EL (cell line): ENCODE measurements at regions not wholly inside any gene's neighbourhood (a gene's known extent, or its start where the extent isn't known, plus 50 kb on each side); places are given as distances from the start of the nearest gene placed in this dataset.
"Not testable (repeated sequence)": the region's sequence is repeated elsewhere in the genome, so short reads cannot be mapped to it uniquely, and the experiment has no call there.

Experiments
- DNase-seq: peaks from one replicate; pipeline ENCODE4 v3.0.0-alpha.2; 2016

DNA sequence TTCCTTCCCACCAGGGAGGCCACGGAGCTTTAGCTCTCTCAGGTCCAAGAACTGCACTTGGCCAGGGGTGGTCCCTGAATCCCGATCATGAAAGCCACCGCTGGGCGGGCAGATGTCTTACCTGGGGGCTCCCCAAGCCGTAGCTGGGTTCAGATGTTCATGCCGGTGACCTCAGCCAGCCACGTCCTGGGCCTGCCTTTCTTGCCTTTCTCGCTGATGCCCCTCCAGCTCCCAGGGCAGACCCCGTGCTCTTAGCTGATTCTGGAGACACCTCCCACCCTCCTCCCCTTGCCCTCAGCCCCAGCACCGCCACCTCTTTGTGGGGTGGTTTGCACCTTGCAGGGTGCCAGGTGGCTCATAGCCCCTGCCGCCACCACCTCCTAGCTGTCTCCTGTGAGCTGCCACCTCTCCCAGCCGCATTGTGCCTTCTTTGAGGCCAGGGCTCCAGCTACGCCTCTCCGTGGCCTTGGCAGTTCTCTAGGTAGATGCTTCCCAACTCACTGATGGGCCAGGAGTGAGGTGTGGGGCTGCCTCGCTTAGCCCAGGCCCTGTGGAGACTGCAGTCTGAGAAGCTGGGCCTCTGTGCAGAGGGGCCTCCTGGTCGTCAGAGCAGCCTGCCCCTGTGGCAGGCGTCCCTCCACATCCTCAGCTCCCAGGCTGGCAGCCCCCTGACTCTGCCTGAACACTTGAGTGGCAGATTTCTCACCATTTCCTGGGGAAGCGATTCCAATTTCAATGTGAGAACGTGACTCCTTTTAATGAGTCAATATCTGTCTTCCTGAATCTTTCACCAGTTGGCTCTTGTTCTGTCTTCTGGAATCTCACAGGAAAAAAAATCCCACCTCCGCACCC lies 97.6 kb upstream of the B3GAT1 start:
- no peak for DNase-seq

DNA sequence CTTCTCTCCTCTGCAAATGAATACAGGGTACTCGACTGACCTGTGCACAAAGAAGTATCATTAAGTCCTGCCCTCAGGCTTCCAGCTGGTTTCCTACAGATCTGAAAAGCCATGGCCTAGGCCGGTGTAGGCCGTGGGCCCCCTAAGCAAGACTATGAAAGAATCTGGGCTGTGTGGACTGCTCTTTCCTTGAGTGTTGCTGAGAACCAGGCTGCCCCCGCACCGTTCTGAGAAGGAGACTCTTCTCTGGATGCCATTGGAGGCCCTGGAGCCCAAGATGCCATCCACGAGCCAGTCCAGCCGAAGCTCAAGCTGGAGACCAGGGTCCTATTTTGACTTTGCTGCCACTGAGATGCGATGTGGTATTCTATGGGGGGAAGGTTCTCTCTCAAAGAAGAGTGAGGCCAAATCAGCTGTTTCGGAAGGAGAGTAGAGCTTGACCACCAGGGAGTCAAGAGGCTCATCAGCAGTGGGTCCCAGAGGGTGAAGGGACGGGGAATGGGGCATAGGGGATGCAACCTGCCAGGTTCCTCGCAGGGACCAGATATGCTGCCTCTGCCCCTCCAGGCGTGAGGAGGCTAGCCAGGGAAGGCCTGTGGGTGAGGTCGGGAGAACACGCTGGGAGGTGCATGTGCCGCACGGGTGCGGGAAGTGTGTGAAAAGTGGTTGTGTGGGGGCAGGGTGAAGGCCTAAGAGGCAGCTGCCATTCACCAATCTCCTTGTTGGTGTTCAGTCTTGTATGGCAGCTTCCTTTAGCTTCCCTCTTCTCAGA lies 96.4 kb upstream of the B3GAT1 start:
- no peak for DNase-seq

GRCh38 chr11:134506046-134506445 lies 94.0 kb upstream of the B3GAT1 start:
- DNase-seq = no peak

DNA sequence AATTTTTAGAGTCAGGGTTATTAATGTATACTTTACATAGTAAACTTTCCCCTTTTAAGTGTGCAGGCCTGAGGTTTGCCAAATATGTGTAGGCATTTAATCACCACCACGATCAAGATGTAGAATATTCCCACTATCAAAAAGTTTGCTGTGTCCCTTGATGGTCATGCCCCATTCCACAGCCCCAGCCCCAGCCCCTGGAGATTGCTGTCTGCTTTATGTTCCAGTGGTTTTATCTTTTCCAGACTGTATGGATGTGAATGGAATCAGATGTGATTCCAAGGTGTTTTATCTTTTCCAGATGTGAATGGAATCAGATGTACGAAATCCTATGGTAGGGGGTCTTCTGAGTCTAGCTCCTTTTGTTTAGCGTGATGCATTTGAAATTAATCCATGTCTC lies 93.1 kb upstream of the B3GAT1 start:
- DNase-seq = no peak

DNA sequence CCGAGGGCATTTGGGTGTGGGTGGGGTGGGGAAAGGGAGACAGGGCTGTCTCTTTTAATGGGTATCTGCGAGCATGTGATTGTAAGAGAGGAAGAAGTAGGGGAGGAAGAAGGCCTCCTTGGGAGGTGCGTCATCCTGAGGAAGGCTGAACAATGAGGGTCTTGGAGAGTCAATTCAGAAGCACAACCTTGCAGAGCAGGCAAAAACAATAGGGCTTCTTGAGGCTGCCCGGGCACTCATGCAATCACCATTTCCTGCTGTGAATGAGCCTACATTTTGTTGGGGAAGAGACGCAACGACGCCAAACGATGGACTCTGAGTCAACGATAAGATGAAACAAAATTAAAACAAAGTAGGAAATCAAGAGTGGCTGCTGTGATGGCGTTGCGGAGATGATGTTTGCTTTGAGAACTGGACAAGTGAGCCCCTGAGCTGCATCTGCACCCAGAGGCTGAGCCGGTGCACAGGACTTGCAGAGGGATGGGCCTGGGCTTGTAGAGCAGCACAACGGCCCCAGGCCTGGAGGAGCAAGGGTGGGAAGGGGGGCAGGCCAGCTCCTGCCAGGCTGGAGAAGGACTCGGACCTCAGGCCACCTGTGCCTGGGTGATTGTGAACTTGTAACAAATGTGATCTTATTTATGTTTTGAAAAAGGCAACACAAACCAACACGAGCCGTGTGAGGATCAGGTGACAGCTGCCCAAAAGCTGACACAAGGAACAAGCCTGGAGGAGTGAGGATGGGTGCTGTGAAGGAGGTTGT lies 92.3 kb upstream of the B3GAT1 start:
- no peak for DNase-seq

DNA sequence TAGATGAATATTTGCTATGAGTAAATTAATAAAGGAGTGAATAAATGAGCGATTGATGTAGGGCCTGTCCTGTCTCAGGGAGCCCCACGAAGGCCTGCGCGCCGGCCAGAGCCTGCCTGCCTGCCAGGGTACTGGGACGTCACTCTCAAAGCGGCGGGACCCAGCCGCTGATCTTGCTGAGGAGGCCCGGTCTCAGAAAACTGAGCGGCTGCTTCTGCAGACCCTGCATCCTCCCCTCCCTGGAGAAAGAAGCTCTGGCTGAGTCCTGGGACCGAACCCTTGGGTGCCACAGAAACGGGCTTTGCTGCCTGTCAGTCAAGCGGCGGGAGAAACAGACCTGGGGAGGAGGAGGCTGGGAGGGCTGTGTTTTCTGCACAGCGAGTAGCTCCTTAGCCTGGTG lies 91.6 kb upstream of the B3GAT1 start:
- no peak for DNase-seq

DNA sequence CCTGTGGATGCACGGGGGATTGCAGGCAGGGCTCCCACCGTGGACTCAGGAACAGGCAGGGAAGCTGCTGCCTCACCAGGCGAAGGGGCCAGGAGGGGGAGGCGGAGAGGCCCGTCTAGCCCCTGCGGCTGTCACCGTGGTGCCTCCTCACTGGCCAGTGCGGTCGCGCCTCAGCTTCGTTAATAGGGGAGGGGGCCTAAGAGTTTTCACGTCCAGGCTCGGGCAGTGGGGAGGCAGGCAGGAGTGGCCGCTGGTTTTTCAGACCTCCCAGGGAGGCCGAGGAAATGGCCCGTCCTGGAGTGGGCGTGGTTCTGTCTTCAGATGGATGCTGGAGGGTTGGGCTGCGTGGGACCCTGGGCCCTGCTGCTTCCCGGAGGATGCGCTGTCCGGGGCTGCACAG lies 91.1 kb upstream of the B3GAT1 start:
- DNase-seq = no peak

DNA sequence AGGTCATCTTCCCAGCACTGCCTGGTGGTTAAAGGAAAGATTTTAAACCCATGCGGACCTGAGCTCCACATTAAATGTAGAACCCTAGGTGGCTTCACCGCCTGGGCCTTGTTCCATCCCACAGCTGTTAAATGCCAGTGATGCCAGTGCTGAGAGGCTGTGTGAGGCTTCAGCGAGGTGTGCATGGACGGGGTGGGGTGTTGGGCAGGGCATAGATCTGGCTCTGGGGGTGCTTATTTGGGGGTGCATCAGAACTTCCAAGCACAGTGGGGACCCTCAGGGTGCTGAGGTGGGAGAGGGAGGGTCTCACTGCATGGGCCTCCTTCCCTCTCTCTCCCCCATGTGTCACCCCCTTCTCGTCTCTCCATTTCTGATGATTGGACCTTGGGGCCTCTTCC lies 90.1 kb upstream of the B3GAT1 start:
- DNase-seq = no peak

- no peak for DNase-seq
These were observed 89.5 kb upstream of the B3GAT1 start for GRCh38 chr11:134501406-134502152.

GRCh38 chr11:134500621-134501020 lies 88.6 kb upstream of the B3GAT1 start:
- no peak for DNase-seq

DNA sequence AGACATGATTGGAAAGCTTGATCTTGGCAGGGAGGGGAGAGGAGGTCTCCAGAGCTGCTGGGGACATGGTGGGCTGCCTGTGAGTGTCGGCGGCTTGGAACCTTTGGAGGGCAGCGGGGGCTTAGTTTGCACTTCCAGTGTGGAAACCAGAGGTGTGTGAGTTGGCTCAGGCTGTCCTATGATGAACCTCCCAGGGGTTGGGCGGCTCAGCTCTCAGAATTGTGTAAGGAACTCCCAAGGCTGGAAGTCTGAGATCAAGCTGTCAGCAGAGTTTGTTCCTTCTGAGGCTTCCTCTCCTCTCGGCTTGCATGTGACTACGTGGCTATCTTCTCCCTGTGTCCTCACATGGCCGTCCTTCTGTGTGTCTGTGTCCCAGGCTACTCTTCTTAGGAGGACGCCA lies 87.9 kb upstream of the B3GAT1 start:
- no peak for DNase-seq

DNA sequence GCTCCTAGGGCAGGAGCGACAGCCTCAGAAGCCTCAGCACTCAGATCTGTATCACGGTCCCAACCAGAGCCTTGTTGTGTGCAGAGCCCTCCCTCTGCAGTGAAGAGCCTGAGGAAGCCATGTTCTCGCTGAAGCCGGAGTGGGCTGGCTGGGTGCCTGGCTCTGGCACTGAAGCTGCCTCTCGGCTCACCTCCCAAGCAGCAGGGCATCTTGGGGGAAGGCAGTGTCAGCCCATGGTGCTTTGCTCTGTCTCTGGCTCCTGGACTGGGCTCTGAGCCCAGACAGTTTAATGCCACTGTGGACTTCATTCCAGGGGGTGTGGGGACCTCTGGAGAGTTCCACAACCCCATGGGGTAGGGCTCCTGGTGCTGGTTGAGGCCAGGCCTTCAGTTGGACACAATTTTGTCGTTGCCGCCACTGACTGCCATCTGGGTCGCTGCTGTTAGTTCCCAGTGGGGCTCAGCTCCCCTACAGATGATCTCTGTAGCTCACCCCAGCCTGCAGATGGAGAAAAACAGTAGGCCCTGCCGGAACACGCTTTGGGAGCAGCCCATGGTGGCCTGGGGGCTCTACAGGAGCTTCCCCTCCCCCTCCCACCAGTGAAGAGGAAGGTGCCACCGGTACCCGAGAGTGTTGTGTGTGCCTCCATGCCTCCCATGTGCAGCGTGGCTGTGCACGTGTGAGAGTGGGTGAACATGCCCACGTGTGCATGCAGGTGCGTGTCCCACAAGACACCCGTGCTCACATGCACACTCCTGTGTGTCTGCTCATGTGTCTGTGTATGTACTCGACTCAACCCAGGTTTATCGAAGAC lies 86.5 kb upstream of the B3GAT1 start:
- DNase-seq = no peak

GRCh38 chr11:134497586-134497985 lies 85.5 kb upstream of the B3GAT1 start:
- DNase-seq = no peak

DNA sequence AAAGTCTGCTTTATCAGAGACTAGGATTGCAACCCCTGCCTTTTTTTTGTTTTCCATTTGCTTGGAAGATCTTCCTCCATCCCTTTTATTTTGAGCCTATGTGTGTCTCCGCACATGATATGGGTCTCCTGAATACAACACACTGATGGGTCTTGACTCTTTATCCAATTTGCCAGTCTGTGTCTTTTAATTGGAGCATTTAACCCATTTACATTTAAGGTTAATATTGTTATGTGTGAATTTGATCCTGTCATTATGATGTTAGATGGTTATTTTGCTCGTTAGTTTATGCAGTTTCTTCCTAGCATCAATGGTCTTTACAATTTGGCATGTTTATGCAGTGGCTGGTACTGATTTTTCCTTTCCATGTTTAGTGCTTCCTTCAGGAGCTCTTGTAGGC lies 84.0 kb upstream of the B3GAT1 start:
- not testable (repeated sequence) for DNase-seq

GRCh38 chr11:134494395-134494794 lies 82.4 kb upstream of the B3GAT1 start:
- not testable (repeated sequence) for DNase-seq

GRCh38 chr11:134492411-134492810 lies 80.4 kb upstream of the B3GAT1 start:
- DNase-seq = not testable (repeated sequence)

GRCh38 chr11:134489728-134490127 lies 77.7 kb upstream of the B3GAT1 start:
- no peak for DNase-seq

GRCh38 chr11:134488913-134489312 lies 76.9 kb upstream of the B3GAT1 start:
- DNase-seq = no peak

GRCh38 chr11:134488512-134488911 lies 76.5 kb upstream of the B3GAT1 start:
- DNase-seq = no peak

- DNase-seq = no peak
These were observed 75.7 kb upstream of the B3GAT1 start for GRCh38 chr11:134487696-134488095.

- no peak for DNase-seq
These were observed 74.7 kb upstream of the B3GAT1 start for GRCh38 chr11:134486704-134487103.

- DNase-seq = no peak
These were observed 74.1 kb upstream of the B3GAT1 start for GRCh38 chr11:134486106-134486505.
